Astrocyte of the spinal cord (primary cell): ENCODE measurements at regions not wholly inside any gene's neighbourhood (a gene's known extent, or its start where the extent isn't known, plus 50 kb on each side); places are given as distances from the start of the nearest gene placed in this dataset.

Experiments used
- DNase-seq: peaks from one replicate; pipeline ENCODE4 v3.0.0; 2011; ENCODE audit warnings: low read depth, low spot score
- H3K4me3 ChIP-seq: 2 replicates; pipeline ENCODE4 v1.5.1; 2011; ENCODE audit warnings: low read depth, mild to moderate bottlenecking, low read length, moderate library complexity
- in situ Hi-C: cut with HindIII; loops from 2 replicates; pipeline ENCODE4 v1.10.0; 2017; ENCODE audit warnings: low sequenced_read_pairs
- TF ChIP-seq, protein P1 (sequence below): IDR thresholded peaks from 2 replicates; pipeline ENCODE4 v1.5.1; 2012; ENCODE audit warnings: low read depth, mild to moderate bottlenecking, low read length, inconsistent platforms

DNA sequence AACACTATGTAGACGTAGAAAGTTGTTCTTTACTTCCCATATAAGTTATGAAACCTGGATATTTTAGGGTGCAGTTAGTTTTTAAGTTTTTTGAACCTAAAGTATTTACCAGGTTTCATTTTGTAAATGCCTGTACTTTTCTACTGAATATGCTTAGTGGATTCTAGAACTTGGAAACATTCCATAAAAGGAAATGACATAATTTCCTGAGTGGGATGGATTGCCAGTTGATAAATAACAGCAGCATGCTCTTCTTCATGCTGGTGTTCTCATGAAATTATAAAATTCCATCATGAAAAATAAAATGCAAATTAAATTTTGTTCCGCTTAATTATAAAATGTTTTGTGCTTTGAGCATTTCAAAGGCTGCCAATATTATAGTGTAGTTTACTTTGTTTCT, 362.2 kb upstream of the PCDH20 start:
- peak; percentile 24 for DNase-seq
- no peak overlapping the region for H3K4me3 ChIP-seq
- TF ChIP-seq, protein P1, sequence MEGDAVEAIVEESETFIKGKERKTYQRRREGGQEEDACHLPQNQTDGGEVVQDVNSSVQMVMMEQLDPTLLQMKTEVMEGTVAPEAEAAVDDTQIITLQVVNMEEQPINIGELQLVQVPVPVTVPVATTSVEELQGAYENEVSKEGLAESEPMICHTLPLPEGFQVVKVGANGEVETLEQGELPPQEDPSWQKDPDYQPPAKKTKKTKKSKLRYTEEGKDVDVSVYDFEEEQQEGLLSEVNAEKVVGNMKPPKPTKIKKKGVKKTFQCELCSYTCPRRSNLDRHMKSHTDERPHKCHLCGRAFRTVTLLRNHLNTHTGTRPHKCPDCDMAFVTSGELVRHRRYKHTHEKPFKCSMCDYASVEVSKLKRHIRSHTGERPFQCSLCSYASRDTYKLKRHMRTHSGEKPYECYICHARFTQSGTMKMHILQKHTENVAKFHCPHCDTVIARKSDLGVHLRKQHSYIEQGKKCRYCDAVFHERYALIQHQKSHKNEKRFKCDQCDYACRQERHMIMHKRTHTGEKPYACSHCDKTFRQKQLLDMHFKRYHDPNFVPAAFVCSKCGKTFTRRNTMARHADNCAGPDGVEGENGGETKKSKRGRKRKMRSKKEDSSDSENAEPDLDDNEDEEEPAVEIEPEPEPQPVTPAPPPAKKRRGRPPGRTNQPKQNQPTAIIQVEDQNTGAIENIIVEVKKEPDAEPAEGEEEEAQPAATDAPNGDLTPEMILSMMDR, result no peak
- in situ Hi-C loops, result no loop called here

DNA sequence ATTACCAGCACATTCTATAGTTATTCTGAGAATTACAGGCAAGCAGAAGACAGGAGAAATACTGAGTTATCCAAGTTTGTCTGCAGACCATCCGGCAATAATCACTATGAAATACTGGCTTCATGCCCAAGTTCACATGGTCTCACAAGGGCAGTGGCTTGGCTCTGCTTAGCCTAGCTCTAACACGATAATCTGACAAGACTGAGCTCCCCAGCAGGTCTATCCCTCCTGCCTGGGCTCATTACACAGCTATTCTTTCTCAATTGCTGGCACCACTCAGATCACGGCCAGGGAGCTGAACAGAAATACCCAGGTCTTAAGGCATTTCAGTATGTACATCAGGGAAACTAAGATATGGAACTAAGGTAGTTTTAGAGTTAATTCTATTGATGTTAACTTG, 361.6 kb upstream of the PCDH20 start:
- in situ Hi-C loops, result no loop called here

GRCh38 chr13:61774903-61775302, 359.3 kb upstream of the PCDH20 start:
- in situ Hi-C loops, result no loop called here
- H3K4me3 ChIP-seq, result no peak overlapping the region
- DNase-seq, result no peak
- TF ChIP-seq, protein P1, result no peak

More for the DNA sequence above, 361.6 kb upstream of the PCDH20 start:
- DNase-seq, result peak; percentile 29
- no peak overlapping the region for H3K4me3 ChIP-seq
- TF ChIP-seq, protein P1, result no peak

DNA sequence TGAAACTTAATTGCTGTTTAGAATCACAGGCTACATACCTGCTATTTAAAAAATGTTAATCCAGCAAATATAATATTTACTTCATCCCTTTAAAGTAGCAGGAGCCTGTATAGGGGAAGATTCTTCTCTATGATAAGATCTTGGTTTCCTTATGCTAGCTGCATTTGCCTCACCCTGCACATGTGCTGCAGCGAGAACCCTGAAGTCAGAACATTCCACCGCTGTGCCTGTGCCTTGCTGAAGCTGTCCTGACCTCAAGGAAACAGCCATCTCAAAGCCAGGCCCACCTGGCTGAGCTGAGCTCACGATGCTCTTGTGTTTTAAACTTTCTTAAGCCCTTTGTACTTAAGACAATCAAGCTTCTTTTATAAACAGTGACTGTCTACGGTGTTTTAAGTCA, 355.0 kb upstream of the PCDH20 start:
- DNase-seq, result no peak
- no peak overlapping the region for H3K4me3 ChIP-seq
- in situ Hi-C loops, result no loop called here
- TF ChIP-seq, protein P1, result no peak

DNA sequence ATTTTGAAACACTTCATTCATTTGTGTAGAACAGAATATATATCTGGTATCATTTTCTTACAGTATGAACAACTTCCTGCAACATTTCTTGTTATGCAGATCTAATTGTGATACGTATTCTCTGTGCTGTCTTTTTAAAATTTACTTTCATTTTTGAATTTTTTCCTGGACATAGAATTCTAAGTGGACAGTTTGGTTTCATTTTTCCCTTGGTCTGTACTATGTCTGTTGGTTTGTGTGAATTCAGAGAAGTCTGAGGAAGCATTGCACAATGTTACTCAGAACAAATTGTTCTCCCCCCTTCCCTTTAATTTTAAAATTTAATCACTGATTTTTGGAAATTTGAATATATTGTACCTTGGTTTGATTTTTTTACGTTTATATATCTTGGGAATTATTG, 352.5 kb upstream of the PCDH20 start:
- TF ChIP-seq, protein P1, result no peak
- in situ Hi-C loops, result no loop called here
- H3K4me3 ChIP-seq, result no peak overlapping the region
- no peak for DNase-seq

GRCh38 chr13:61766667-61767058, 351.0 kb upstream of the PCDH20 start:
- H3K4me3 ChIP-seq, result no peak overlapping the region
- TF ChIP-seq, protein P1, result no peak
- no peak for DNase-seq
- in situ Hi-C loops, result no loop called here

DNA sequence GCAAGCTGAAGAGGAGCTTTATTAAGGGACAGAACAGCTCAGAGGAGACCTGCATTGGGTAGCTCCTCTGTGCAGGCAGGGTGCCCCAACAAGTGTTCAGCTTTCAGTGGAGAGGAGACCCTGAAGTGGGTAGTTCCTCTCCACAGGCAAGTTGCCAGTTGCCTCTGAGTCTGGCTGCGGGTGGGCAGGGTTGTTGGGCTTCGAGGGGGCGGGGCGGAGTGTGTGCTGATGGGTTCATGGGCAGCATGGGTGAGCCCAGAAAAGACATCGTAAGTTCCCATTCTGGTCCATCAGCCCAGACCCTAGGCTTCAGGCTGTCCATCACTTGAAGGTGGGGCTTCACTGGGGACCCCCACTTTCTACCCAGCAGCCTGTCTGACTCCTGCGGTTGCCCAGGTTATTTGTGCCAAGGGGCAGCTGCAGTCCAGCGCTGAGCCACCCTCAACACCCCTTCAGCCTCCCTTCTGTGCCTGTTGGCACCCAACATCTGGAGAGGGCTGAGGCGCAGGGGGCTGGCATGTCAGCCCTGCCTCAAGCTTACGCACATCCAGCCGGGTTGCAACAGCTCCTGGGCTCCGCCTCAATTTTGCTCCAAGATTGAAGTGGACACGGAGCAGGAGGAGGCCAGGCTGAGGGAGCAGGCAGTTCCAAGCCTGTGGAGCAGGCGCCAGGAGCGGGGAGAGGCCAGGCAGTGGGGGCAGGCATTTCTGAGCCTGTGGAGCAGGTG, 350.5 kb upstream of the PCDH20 start:
- in situ Hi-C loops, result no loop called here
- TF ChIP-seq, protein P1, result no peak
- DNase-seq, result no peak
- no peak overlapping the region for H3K4me3 ChIP-seq
